GM13977 (cell line): ENCODE measurements at regions not wholly inside any gene's neighbourhood (a gene's known extent, or its start where the extent isn't known, plus 50 kb on each side); places are given as distances from the start of the nearest gene placed in this dataset.

Source experiments
- DNase-seq: peaks from one replicate; pipeline ENCODE4 v3.0.0; 2012; ENCODE audit warnings: low spot score
- in situ Hi-C: fragments of 300-500 bp; cut with MboI; formaldehyde crosslinking; loops from one replicate; pipeline ENCODE4 v1.12.0; 2022; ENCODE audit warnings: low sequenced_read_pairs, low pct_unique_long_range_greater_than_20kb, mixed read lengths, inconsistent platforms; ENCODE audit not compliant: unreplicated experiment
- TF ChIP-seq, protein P1 (sequence below): IDR thresholded peaks from 2 replicates; pipeline ENCODE4 v1.5.1; 2012; ENCODE audit warnings: mild to moderate bottlenecking, control low read depth; ENCODE audit not compliant: insufficient read depth; ENCODE audit errors: extremely low read depth, missing control alignments

DNA sequence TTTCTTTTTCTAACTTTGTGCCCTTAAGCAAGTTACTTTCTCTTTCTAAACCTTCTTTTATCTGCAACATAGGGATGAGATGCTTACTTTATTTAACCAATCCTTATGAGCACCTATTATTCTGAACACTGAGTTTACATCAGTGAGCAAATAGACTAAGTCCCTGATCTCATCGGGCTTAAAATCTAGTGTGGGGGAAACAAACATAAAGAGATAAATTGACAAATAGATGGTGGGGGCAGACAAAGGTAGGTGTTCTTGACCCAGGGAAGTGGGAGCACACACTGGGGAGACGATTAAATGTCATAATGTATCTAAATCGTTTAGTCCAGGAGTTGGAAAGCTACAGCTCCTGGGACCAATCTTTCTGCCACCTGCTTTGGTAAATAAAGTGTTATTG is 129.6 kb downstream of the TFAP2C start:
- DNase-seq: no peak
- in situ Hi-C loops: no loop called here
- TF ChIP-seq, protein P1, sequence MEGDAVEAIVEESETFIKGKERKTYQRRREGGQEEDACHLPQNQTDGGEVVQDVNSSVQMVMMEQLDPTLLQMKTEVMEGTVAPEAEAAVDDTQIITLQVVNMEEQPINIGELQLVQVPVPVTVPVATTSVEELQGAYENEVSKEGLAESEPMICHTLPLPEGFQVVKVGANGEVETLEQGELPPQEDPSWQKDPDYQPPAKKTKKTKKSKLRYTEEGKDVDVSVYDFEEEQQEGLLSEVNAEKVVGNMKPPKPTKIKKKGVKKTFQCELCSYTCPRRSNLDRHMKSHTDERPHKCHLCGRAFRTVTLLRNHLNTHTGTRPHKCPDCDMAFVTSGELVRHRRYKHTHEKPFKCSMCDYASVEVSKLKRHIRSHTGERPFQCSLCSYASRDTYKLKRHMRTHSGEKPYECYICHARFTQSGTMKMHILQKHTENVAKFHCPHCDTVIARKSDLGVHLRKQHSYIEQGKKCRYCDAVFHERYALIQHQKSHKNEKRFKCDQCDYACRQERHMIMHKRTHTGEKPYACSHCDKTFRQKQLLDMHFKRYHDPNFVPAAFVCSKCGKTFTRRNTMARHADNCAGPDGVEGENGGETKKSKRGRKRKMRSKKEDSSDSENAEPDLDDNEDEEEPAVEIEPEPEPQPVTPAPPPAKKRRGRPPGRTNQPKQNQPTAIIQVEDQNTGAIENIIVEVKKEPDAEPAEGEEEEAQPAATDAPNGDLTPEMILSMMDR: no peak

DNA sequence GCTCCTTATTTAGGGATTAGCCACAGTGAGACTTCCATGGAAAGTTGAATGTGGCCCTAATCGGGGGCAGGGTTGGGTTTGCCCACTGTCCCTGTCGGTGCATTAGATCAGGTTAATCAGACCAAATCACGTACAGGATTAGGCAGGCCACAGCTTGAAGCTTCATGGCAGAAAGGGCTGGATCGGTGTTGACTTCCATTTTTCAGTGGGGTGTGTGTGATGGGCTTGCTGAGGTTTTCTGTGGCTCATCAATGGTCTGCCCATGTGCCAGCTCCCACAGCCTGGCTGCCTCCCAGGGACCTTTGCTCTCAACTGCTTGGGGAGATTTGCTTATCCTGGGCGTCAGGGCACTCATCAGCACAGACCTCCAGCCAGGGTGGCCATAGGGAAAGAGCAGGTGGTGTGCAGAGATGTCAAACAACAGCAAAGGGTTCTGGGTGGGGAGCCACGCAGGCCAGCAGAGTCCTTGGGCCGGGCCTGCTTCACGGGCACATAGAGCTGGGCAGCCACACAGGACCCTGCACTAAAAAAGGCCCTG is 130.7 kb downstream of the TFAP2C start:
- DNase-seq: no peak
- in situ Hi-C loops: no loop called here
- TF ChIP-seq, protein P1: no peak

DNA sequence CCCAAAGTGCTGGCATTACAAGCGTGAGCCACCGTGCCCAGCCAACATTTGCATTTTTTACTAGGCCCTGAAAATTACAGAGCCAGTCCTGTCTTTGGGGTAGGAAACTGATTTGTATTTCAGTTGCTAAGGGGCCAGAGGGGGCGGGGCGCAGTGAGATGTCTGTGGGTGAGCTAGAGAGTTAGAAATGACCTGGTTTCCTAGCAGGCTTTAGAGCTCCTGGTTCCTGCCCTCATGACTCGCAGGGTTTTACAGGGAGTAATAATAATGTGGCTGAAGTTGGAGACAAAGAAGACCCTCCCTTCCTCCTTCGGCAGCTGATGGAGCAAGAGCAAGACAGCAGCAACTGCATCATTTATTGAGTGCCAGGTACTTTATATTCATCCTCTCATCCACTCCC is 131.5 kb downstream of the TFAP2C start:
- TF ChIP-seq, protein P1: no peak
- no peak for DNase-seq
- in situ Hi-C loops: no loop called here

DNA sequence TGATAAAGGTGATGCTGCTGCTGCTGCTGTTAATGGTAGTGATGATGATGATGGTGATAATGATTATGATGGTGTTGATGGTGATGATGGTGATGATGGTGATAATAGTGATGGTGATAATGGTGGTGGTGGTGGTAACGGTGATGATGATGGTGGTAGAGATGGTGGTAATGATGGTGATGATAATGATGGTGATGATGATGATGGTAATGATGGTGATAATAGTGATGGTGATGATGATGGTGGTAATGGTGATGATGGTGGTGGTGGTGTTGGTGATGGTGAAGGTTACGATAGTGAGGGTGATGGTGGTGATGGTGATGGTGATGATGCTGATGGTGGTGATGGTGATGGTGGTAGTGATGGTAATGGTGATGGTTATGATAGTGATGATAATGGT is 132.3 kb downstream of the TFAP2C start:
- DNase-seq: no peak
- TF ChIP-seq, protein P1: no peak
- in situ Hi-C loops: no loop called here

DNA sequence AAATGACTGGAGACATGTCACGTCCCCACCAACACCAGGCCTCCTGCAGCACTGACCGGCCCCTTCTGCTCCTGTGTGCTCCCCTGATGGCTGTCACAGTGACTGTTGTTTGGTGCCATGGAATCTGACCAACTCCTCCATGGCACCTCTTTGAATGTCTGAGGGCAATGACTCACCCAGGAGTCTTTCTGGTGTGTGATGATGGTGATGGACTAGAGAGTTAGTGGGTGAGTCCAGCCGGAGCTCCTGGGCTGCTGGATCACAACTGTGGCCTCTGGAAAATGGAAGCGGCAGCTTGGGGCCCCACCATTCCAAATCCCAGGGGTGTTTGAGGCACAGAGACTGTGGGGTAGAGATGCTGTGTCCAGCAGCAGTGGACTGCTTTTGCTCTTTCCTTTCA is 133.3 kb downstream of the TFAP2C start:
- DNase-seq: no peak
- in situ Hi-C loops: no loop called here
- TF ChIP-seq, protein P1: no peak

DNA sequence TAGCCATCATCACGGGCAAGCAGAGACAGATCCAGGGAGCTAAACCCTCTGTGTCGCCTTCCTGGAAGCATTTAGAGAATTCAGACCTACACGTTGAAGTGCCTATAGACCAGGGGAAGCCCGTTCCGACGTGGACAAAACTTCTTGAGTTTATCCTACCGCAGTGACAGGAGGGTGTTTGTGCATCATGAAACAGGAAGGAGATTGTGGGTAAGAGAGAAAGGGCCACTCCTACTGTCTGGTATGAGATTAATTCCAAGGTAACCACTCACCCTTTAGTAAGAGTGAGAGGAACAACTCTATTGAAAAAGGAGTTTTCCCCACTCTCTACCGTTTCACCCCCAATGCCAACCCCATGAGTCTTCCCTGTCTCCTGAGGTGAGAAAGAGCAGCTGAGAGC is 133.7 kb downstream of the TFAP2C start:
- TF ChIP-seq, protein P1: no peak
- in situ Hi-C loops: no loop called here
- DNase-seq: no peak

DNA sequence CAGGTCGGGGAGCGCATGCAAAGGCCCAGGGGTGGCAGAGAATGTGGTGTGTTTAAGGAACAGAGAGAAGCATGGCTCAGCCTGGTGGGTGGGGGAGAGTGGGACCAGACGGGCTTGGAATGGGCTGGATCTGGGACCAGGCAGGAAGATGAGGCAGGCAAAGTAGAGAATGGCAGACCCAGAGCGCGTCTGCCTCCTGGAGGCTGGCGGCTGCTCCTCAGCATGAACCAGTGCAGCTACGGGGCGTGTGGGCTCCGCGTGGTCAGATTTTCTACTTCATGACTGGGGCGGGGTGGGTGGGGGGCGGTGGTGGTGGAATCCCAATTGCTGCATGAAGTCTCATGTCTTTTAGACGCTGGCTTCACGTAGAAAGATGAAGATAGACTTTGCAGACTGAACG is 135.6 kb downstream of the TFAP2C start:
- TF ChIP-seq, protein P1: no peak
- in situ Hi-C loops: no loop called here
- DNase-seq: no peak
